SK-N-SH (cell line): ENCODE measurements at regions not wholly inside any gene's neighbourhood (a gene's known extent, or its start where the extent isn't known, plus 50 kb on each side); places are given as distances from the start of the nearest gene placed in this dataset.

ENCODE experiments used
- CTCF ChIA-PET: fragments of 300-600, 350-600 bp; formaldehyde crosslinking; extraction: SDS; loops from one replicate; lab custom pipeline; 2021; lab: Yijun Ruan, JAX
- POLR2A ChIA-PET: fragments of 350-600 bp; sonication (Branson Sonifier 250); formaldehyde crosslinking; extraction: SDS; loops from one replicate; lab custom pipeline; 2020; ENCODE audit warnings: antibody characterized with exemption, inconsistent platforms; lab: Yijun Ruan, JAX
- DNase-seq: peaks from one replicate; pipeline ENCODE4 v3.0.0; 2012
- H2AFZ ChIP-seq: fragments of 200-600 bp; sonication (generic); 2 replicates; pipeline ENCODE4 v1.8.1; 2016; ENCODE audit warnings: antibody characterized with exemption, mild to moderate bottlenecking, low read depth
- H3F3A ChIP-seq: fragments of 200-600 bp; sonication (generic); replicated peaks from 2 replicates; pipeline ENCODE3; 2016; ENCODE audit warnings: antibody characterized with exemption, mild to moderate bottlenecking; ENCODE audit not compliant: insufficient read depth
- H3K27ac ChIP-seq, 2 experiments: fragments of 200-500 bp in 1 of 2; fragments of 200-600 bp in 1 of 2; sonication (Bioruptor generic) in 1 of 2; sonication (generic), shearing (Covaris generic) in 1 of 2; 2 replicates each; pipeline versions ENCODE4 v1.5.1 to v1.6.1; 2014 to 2016; ENCODE audit warnings: low read depth in 2 of 2, inconsistent platforms in 1 of 2, low read length in 1 of 2, mild to moderate bottlenecking in 1 of 2, mixed read lengths in 1 of 2
- H3K27me3 ChIP-seq: fragments of 200-600 bp; sonication (generic), shearing (Covaris generic); 2 replicates; pipeline ENCODE4 v1.6.1; 2016; ENCODE audit warnings: mixed run types; ENCODE audit not compliant: insufficient read depth
- H3K36me3 ChIP-seq, 2 experiments: fragments of 200-500 bp in 1 of 2; fragments of 200-600 bp in 1 of 2; sonication (Bioruptor generic) in 1 of 2; sonication (generic) in 1 of 2; replicated peaks in 1 of 2; 2 replicates each; pipeline versions ENCODE3 to v1.5.1; 2014 to 2016; ENCODE audit warnings: low read length in 1 of 2, mild to moderate bottlenecking in 1 of 2; ENCODE audit not compliant: insufficient read depth in 2 of 2, control insufficient read depth in 1 of 2
- H3K4me1 ChIP-seq, 2 experiments: fragments of 200-500 bp in 1 of 2; fragments of 200-600 bp in 1 of 2; sonication (Bioruptor generic) in 1 of 2; sonication (generic), shearing (Covaris generic) in 1 of 2; 2 replicates each; pipeline versions ENCODE4 v1.5.1 to v1.6.1; 2014 to 2016; ENCODE audit warnings: low read depth in 1 of 2, low read length in 1 of 2, mixed run types in 1 of 2; ENCODE audit not compliant: insufficient read depth in 2 of 2, control insufficient read depth in 1 of 2
- H3K4me2 ChIP-seq: fragments of 200-600 bp; sonication (generic), shearing (Covaris generic); 2 replicates; pipeline ENCODE4 v1.6.1; 2017; ENCODE audit warnings: mixed run types
- H3K4me3 ChIP-seq, 2 experiments: fragments of 200-500 bp in 1 of 2; fragments of 200-600 bp in 1 of 2; sonication (Bioruptor generic) in 1 of 2; sonication (generic), shearing (Covaris generic) in 1 of 2; 2 replicates each; pipeline versions ENCODE4 v1.5.1 to v1.8.1; 2014 to 2016; ENCODE audit warnings: low read depth in 2 of 2, inconsistent platforms in 1 of 2, low read length in 1 of 2, mild to moderate bottlenecking in 1 of 2, mixed read lengths in 1 of 2, moderate library complexity in 1 of 2
- H3K79me2 ChIP-seq: fragments of 200-600 bp; sonication (generic); 2 replicates; pipeline ENCODE4 v1.8.1; 2017; ENCODE audit warnings: mild to moderate bottlenecking; ENCODE audit not compliant: insufficient read depth
- H3K9ac ChIP-seq: fragments of 200-600 bp; sonication (generic); 2 replicates; pipeline ENCODE4 v1.6.1; 2017; ENCODE audit warnings: mixed run types
- H3K9me2 ChIP-seq: fragments of 200-600 bp; sonication (generic); 2 replicates; pipeline ENCODE4 v1.6.1; 2017; ENCODE audit warnings: mixed run types
- H3K9me3 ChIP-seq: fragments of 200-600 bp; sonication (generic); 2 replicates; pipeline ENCODE4 v1.6.1; 2017; ENCODE audit warnings: mixed run types, mild to moderate bottlenecking, moderate library complexity
- H4K20me1 ChIP-seq: fragments of 200-600 bp; sonication (generic); 2 replicates; pipeline ENCODE4 v1.6.1; 2017; ENCODE audit warnings: mild to moderate bottlenecking, mixed run types; ENCODE audit not compliant: insufficient read depth
- ELF1 ChIP-seq: IDR thresholded peaks from 2 replicates; pipeline ENCODE4 v1.4.0; 2012
- EZH2phosphoT487 ChIP-seq: fragments of 200-600 bp; sonication (generic); IDR thresholded peaks from 2 replicates; pipeline ENCODE4 v1.6.1; 2017; ENCODE audit warnings: low read depth, mixed run types, mild to moderate bottlenecking, antibody characterized with exemption, moderate library complexity, borderline replicate concordance
- FOSL2 ChIP-seq: IDR thresholded peaks from 2 replicates; pipeline ENCODE4 v1.4.0; 2012; ENCODE audit warnings: low read depth, mild to moderate bottlenecking, moderate library complexity, borderline replicate concordance
- FOXJ3 ChIP-seq: sonication (generic); formaldehyde crosslinking; IDR thresholded peaks from 2 replicates; pipeline ENCODE4 v1.5.1; 2020; ENCODE audit warnings: mild to moderate bottlenecking, missing genetic modification reagents
- GABPA ChIP-seq: IDR thresholded peaks from 2 replicates; pipeline ENCODE4 v1.4.0; 2012; ENCODE audit warnings: low read depth, mild to moderate bottlenecking
- GATA2 ChIP-seq: sonication (generic); formaldehyde crosslinking; IDR thresholded peaks from 2 replicates; pipeline ENCODE4 v1.5.0; 2020; ENCODE audit warnings: mild to moderate bottlenecking, missing genetic modification reagents
- NRF1 ChIP-seq: IDR thresholded peaks from 2 replicates; pipeline ENCODE4 v1.6.1; 2012; ENCODE audit warnings: low read depth, mild to moderate bottlenecking, low read length
- TF ChIP-seq, protein P1 (sequence below): IDR thresholded peaks from 2 replicates; pipeline ENCODE4; 2012
- TF ChIP-seq, protein P2 (sequence below): fragments of 200-600 bp; sonication (generic); IDR thresholded peaks from 2 replicates; pipeline ENCODE4 v1.6.1; 2017; ENCODE audit warnings: antibody characterized with exemption, mild to moderate bottlenecking, moderate library complexity
- TF ChIP-seq, protein P3 (sequence below): fragments of 150-350 bp; IDR thresholded peaks from 2 replicates; pipeline ENCODE4 v1.6.1; 2017; ENCODE audit warnings: antibody characterized with exemption, low read length, low read depth, borderline replicate concordance
- TF ChIP-seq, protein P4 (sequence below): IDR thresholded peaks from 2 replicates; pipeline ENCODE4 v1.4.0; 2012; ENCODE audit warnings: low read depth, borderline replicate concordance
- TF ChIP-seq, protein P5 (sequence below): IDR thresholded peaks from 2 replicates; pipeline ENCODE4 v1.4.0; 2012; ENCODE audit warnings: low read depth
- TF ChIP-seq, protein P6 (sequence below): fragments of 150-350 bp; IDR thresholded peaks from 2 replicates; pipeline ENCODE4 v1.6.1; 2016; ENCODE audit warnings: mild to moderate bottlenecking, low read depth, low read length

DNA sequence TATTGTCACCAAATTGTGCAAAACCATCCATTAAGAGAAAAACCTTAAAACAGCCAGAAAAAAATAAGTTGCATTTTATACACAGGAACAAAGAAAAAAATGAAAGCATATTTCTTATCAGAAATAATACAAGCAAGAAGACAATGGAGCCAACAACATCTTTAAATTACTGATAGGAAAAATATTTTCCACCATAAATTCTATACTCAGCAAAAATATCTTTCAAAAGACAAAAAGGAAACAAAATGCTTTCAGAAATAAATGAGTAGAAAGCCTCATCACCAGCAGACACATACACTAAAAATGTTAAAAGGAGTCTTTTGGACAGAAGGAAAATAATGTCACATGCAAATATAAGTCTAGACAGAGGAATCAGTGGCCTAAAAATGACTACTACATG lies 106.4 kb upstream of the TRIB2 start:
- Histone ChIP-seq H3K9me3 (no peaks in the 10 kb centered on the region), H3F3A (peaks cover 19% of the 10 kb centered on the region), H3K79me2 (no peaks in the 10 kb centered on the region), H3K4me3 (no peak overlapping the region), H3K4me2 (no peak overlapping the region), H3K27me3 (no peaks in the 10 kb centered on the region), H3K4me1 (peaks cover 22 to 24% of the 10 kb centered on the region in 2 experiments; a peak in 3 of 4 replicates), H2AFZ (no peak overlapping the region), H3K9me2 (no peaks in the 10 kb centered on the region), H3K36me3 (no peaks in the 10 kb centered on the region), H3K27ac (no peak overlapping the region), H4K20me1 (no peaks in the 10 kb centered on the region), H3K9ac (no peak overlapping the region)
- POLR2A ChIA-PET, result no interaction called here
- TF ChIP-seq, protein P1, sequence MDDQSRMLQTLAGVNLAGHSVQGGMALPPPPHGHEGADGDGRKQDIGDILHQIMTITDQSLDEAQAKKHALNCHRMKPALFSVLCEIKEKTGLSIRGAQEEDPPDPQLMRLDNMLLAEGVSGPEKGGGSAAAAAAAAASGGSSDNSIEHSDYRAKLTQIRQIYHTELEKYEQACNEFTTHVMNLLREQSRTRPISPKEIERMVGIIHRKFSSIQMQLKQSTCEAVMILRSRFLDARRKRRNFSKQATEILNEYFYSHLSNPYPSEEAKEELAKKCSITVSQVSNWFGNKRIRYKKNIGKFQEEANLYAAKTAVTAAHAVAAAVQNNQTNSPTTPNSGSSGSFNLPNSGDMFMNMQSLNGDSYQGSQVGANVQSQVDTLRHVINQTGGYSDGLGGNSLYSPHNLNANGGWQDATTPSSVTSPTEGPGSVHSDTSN, result no peak
- TF ChIP-seq, protein P2, sequence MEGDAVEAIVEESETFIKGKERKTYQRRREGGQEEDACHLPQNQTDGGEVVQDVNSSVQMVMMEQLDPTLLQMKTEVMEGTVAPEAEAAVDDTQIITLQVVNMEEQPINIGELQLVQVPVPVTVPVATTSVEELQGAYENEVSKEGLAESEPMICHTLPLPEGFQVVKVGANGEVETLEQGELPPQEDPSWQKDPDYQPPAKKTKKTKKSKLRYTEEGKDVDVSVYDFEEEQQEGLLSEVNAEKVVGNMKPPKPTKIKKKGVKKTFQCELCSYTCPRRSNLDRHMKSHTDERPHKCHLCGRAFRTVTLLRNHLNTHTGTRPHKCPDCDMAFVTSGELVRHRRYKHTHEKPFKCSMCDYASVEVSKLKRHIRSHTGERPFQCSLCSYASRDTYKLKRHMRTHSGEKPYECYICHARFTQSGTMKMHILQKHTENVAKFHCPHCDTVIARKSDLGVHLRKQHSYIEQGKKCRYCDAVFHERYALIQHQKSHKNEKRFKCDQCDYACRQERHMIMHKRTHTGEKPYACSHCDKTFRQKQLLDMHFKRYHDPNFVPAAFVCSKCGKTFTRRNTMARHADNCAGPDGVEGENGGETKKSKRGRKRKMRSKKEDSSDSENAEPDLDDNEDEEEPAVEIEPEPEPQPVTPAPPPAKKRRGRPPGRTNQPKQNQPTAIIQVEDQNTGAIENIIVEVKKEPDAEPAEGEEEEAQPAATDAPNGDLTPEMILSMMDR, result no peak
- TF ChIP-seq EZH2phosphoT487, result no peak
- no peak for TF ChIP-seq GABPA
- TF ChIP-seq, protein P3, sequence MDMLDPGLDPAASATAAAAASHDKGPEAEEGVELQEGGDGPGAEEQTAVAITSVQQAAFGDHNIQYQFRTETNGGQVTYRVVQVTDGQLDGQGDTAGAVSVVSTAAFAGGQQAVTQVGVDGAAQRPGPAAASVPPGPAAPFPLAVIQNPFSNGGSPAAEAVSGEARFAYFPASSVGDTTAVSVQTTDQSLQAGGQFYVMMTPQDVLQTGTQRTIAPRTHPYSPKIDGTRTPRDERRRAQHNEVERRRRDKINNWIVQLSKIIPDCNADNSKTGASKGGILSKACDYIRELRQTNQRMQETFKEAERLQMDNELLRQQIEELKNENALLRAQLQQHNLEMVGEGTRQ, result no peak
- TF ChIP-seq, protein P4, sequence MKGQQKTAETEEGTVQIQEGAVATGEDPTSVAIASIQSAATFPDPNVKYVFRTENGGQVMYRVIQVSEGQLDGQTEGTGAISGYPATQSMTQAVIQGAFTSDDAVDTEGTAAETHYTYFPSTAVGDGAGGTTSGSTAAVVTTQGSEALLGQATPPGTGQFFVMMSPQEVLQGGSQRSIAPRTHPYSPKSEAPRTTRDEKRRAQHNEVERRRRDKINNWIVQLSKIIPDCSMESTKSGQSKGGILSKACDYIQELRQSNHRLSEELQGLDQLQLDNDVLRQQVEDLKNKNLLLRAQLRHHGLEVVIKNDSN, result no peak
- TF ChIP-seq FOXJ3, result no peak
- TF ChIP-seq, protein P5, sequence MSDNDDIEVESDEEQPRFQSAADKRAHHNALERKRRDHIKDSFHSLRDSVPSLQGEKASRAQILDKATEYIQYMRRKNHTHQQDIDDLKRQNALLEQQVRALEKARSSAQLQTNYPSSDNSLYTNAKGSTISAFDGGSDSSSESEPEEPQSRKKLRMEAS, result no peak
- TF ChIP-seq FOSL2, result no peak
- no peak for TF ChIP-seq ELF1
- no peak for TF ChIP-seq GATA2 (CRISPR knock-in tag)
- TF ChIP-seq NRF1, result no peak
- TF ChIP-seq, protein P6, sequence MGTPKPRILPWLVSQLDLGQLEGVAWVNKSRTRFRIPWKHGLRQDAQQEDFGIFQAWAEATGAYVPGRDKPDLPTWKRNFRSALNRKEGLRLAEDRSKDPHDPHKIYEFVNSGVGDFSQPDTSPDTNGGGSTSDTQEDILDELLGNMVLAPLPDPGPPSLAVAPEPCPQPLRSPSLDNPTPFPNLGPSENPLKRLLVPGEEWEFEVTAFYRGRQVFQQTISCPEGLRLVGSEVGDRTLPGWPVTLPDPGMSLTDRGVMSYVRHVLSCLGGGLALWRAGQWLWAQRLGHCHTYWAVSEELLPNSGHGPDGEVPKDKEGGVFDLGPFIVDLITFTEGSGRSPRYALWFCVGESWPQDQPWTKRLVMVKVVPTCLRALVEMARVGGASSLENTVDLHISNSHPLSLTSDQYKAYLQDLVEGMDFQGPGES, result no peak
- CTCF ChIA-PET, result no interaction called here
- DNase-seq, result no peak
